Hematopoietic multipotent progenitor cell treated with erythropoietin and hydrocortisone succinate and interleukin-3 and kit ligand, for 8 days (in vitro differentiated cells): ENCODE measurements at regions not wholly inside any gene's neighbourhood (a gene's known extent, or its start where the extent isn't known, plus 50 kb on each side); places are given as distances from the start of the nearest gene placed in this dataset.
"Not testable (repeated sequence)": the region's sequence is repeated elsewhere in the genome, so short reads cannot be mapped to it uniquely, and the experiment has no call there.

Source experiments
- DNase-seq: peaks from one replicate; pipeline ENCODE4 v3.0.0-alpha.2; 2015

DNA sequence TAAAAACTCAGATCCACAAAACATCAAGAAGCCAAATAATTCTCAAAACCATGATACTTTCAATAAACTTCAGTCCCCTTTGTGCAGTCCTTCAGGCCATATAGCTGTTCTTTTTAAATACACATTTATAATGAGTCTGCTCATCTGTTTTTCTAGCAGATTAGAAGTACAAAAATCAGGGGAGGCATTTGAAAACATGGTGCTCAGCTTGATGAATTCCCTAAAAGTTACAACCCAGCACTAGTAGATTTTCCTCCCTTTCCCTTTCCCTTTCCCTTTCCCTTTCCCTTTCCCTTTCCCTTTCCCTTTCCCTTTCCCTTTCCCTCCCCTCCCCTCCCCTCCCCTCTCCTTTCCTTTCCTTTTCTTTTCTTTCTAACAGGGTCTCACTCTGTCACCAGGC, 884.6 kb upstream of the AMELY start:
- no peak for DNase-seq

DNA sequence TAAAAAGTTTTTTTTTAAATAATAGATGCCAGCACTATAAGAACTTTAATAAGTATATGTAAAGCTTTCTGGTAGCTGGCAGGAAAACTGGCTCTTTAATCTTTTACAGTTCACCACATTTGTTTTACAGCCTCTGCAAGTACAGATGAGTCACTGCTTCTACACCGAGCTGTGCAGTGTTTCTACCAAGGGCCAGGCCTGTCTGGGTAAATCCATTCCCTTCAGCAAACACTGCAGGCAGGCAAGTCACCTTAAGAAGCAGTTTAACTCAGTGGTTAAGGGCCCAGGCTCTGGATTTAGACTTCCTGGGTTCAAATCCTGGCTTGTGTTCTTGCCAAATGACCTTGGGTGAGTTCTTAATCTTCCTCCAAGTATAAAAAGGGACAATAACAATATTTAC, 882.9 kb upstream of the AMELY start:
- DNase-seq = no peak

DNA sequence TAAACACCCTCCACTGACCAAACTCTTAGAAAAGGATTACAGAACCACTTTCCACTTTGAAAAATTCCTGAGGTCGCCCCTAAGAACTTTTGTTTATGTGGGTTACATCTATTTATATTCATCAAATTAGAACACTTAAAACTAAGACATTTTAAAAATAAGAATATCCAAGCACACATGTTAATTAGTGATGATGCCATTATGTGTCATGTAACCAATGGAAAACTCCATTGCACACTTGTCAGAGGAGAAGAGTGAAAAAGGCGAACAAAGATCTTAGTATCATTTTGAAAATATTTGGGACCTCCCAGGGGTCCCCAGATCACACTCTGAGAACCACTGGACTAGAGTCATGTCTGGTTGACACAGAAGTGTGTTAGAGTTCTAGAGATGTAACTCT, 882.4 kb upstream of the AMELY start:
- no peak for DNase-seq

DNA sequence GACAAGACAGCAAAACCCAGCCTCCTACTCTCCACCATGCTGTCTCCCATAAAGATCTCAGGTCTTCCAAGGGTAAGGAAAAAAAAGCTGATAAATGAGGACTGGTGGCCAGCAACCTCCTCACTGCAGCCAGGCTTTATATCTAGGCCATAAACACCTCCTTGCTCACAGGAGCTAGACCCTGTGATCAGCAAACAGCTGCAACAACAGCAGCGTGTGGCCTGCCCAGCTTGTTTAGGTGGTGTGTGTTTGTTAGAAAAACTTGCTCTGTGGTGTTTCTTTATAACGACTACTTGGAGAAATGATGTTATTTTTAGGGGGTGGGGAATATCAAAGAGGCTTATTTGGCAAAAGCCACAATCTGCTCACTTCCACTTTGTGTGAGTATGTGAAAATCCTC, 880.9 kb upstream of the AMELY start:
- DNase-seq = no peak

DNA sequence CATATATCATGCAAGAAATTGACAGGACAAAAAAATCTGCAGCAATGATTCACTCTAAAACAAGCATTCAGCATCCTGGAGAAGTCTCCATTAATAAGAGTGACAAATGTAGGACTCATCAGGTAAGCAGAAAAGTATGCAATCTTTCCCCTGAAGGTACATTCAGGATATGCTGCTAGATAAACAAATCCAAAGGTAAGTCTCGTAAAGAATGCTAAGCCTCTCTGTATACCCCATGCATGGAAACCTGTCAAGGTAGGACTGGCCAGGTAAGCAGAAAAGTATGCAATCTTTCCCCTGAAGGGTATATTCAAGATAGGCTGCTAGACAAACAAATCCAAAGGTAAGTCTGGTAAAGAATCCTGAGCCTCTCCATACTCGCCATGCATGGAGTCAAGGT, 869.9 kb upstream of the AMELY start:
- DNase-seq = no peak

DNA sequence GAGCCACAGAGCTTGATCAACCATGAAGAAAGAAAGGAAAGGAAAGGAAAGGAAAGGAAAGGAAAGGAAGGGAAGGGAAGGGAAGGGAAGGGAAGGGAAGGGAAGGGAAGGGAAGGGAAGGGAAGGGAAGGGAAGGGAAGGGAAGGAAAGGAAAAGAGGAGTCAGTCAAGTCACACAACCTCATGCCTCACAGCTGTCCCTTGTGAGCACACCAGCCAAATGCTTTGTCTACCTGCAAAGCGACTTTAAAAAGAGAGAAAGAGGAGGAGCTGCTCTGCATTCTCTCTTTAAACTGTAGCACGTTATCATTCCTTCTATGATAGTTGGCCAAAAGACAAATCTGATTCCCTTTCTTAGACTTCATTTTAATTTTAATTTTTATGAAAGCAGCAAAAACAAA, 863.9 kb upstream of the AMELY start:
- DNase-seq = not testable (repeated sequence)

DNA sequence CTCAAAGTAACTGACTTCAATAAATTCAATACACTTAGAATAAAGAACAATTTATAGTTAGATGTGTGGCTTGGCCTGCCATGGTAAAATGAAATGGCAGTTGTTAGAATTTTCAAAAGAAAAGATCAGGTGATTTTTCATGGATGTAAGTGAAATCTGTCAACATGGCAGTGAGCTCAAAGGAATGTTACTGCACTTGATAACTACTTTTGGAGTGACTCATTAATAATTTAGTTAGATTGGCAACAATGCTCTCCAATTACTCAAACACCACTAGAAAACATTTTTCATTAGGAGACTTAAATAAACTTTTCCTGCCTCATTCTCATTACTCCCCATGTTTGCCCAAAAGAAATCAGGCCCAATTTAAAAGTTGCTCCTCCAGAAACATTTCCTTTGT, 860.2 kb upstream of the AMELY start:
- no peak for DNase-seq

DNA sequence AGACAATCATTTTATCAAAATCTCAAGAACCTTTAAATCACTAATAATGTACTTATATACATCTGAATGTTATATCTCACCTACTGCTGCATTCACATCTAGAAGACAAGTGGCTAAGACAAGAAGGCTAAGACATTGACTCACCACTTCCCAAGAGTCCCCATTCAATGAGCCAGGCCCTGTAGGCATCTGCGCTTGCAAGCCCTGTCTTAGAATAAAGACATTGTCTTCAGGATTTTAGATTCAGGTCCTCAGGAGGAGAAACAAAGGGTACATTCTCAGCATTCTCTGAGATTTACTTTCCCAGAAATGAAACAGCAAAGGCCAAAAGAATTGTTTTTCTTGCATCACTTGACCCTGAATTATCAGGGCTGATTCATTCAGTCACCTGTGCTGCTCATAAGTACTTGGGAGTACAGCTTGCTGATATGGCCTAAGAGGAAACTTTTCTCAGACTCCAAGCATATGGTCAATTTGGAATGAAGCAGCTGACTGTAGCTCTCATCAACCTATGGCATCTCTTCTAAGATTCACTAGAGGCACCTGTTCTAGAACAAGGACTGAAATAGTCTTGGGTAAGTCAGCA, 858.3 kb upstream of the AMELY start:
- DNase-seq = no peak

DNA sequence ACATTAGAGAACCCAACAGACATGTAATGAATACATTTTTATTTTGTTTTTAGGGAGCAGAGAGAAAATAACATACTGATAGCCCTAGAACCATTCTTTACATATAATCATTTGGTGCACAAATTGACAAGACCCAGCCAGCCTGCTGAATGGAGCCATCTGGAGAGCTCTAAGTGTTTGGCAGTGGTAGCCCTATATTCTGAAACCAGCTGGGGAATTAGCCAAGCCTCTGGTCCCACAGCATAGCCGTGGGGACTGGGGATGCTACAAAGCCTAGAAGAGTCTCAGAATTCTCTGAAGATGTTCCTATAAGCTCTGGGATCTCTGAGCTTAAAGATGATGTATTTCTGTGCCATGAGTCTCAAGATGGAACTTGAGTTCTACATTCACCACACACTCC, 857.3 kb upstream of the AMELY start:
- DNase-seq = no peak

DNA sequence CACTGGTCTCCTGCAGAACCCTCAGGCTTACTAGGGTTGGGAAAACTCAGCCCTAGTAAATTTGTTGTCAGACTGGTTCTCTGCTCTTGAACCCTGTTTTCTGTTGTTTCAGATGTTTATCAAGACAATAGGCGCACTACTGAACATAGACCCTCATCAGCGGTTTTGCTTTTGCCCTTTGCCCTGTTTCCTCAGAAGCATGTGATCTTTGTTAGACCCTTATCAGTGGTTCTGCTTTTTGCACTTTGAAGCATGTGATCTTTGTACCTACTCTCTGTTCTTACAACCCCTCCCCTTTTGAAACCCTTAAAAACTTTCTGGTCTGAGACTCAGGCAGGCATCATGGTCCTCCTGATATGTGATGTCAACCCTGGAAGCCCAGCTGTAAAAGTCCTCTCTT, 842.2 kb upstream of the AMELY start:
- DNase-seq = no peak

DNA sequence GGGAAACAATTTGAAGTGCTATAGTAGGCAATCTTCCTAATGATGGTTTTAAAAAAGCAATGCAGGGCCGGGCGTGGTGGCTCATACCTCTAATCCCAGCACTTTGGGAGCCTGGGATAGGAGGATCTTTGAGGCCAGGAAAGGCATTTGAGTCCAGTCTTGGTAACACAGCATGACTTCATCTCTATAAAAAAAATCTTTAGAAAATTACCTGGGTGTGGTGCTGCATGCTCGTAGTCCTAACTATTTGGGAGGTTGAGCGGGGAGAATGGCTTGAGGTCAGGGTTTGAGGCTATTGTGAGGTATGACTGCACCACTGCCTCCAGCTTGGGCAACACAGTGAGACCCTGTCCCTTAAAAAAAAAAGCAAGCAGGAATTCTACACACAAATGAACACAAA, 835.2 kb upstream of the AMELY start:
- DNase-seq = no peak

DNA sequence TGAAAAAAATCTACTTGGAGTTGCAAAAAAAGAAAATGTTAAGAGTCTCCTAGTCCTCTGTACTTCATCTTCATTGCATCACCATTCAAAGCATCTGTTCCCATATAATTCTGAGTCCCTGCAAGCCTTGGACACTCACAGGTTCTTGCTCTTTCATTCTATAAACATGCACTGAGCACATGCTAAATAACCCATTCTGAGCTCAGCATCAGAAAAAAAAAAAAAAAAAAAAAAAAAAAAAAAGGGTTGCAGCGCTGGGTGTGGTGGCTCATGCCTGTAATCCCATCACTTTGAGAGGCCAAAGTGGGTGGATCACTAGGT, 834.0 kb upstream of the AMELY start:
- no peak for DNase-seq

DNA sequence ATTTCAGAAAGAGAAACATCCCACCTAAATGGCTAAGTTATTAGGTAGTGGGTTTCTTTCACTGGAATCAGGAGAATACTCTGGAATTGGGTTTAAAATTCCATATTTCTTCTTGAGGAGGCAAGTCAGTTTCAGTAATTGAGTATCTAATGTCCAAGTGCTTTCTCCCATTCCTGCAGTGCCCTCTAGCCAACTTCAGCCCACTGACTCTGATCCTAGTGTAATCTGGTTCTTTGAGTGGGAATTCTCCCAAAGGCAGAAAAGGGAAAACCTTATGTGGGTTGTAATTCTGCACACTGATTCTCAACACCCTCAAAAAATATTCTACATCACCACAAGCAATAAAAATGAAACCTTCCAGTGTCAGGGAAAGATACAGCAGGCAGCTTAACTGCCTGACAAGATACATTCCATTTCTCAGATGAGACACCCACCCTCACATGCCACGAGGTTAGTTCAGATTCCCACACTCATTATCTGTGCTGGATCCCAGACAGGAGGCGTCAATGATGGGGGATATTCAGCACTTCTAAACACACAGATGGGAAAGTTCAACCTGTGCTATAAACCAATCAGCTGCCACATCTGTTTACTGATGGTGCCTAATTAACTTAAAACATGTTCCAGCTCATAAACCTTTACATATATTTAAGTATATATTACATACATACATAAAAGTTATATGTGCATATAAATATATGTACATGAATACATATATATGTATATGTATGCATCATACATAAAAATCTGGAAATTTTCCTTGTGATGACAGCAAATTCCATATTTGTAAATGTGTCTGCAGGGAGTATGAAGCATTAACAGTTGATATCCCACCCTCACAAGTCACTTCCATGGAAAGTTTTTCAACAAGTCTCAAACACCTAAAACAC, 833.4 kb upstream of the AMELY start:
- DNase-seq = no peak

DNA sequence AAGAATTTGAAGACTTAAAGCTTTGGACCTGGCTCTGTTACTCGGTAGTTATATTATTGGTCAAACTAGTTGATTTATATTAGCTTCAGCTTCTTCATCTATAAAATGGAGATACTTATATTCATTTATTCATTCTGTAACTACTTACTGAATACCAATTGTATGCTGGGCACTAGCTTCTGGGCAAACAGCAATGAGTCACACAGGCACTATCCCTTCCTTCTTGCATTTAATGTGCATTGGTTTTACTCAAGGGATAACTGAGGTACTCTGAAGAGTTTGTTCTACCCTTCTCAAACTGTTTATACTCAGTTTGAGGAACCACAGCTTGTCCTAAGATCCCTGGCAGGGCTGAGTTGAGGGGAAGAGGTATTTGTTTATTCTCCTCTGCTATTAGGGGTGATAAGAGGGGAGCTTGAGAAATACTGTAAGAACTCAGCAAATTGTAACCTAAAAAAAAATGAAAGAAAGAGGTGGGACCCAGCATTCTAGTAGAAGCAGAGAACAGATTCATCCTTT, 825.4 kb upstream of the AMELY start:
- DNase-seq = no peak

DNA sequence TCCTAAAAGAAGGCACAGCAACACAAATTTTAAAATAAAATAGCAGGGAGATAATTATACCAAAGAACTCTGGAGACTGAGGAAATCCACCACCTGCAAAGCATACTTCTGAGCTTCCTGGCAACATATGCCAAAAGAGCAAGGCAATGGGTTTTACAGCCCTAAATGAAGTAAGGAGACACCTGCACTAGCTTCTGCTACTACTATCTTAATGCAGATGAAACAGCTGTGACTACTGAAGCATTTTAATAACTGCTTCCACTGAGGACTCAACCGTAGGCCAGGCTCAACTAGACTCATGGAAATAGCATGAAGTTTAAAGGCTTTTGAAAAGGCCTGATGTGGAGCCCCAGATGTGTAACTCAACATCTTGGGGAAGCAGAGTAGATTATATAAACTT, 820.1 kb upstream of the AMELY start:
- DNase-seq = no peak

DNA sequence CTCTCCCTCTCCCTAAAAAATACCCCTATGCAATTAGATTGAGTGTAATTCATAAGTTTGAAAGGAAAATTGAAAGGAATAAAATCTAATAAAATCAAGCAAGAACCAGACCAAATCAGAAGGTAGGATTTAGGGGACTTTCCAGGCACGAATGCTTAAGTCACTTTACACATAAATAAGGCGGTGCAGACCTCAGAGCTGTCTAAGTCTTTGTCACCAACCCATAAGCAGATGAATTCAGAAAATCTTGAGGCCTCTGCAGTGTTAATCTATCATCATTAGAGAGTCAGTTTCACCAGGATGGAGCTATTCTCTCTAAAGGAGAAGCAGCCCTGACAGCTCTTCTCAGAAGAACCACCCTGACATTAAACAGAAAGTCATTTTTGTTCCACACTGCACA, 819.1 kb upstream of the AMELY start:
- no peak for DNase-seq

DNA sequence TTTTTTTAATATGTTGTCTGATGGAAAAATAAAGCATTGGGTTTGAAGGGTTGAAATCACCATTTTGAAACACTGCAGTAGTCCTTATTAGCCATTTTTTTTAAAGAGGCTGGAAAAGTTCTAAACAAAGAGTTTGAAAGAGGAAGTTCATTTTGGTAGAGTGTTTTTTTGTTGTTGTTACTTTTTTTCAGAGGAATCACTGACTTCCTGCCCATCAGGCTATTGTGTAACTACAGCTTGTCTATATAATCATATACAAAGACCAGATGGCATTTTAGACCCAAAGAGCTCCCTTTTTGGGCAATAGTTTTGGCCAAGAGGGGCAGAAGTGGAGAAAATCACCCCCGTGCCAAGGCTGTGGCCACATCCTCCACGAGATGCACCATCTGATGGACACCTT, 818.5 kb upstream of the AMELY start:
- DNase-seq = no peak

DNA sequence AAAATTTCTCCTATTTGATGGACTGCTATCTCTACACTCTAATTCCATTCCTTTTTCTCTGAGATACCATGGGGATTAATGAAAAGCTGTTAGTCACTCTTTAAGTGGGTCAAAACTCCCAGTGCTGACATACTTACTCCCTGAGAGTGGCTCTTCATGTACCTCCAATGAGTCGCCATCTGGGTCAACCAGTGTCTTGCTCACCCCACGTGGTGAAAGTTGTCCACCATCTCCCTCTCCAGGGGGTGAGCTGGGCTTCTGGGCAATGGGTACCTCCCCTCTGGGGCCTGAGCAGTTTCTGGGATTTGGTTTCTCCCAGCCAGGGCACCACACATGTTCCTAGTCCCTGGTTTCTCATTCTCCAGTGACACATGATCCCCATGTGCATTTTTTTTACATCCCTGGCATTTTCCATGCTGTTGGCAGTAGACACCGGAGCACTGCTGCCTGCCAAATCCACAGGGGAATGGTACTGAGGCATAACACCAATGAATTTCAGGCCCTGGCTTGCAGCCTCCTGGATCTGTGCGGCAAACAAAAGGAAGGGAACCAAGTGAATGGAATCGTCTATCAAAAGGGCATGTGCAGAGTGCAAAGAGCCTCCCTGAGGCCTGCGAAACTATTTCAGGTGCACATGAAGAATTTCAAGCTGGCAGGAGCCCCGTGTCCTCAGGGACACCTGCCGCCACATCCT, 817.9 kb upstream of the AMELY start:
- no peak for DNase-seq

DNA sequence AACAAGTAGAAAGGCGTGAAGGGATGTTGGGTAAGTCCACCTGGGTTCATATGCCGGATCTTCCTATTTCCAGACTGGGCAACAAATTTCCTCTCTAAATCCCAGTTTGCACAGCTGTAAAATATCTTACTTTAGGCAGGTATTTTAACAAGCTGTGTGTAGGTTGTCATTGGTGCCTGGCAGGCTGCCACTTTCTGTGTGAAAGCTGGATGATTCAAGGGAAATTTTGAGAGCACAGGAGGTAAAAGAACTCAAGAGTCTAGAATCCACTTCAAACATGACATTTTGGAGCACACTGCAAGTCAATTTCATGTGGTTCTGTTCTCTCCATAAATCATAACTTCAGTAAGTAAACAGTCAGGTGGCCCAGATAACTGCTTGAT, 817.4 kb upstream of the AMELY start:
- no peak for DNase-seq

DNA sequence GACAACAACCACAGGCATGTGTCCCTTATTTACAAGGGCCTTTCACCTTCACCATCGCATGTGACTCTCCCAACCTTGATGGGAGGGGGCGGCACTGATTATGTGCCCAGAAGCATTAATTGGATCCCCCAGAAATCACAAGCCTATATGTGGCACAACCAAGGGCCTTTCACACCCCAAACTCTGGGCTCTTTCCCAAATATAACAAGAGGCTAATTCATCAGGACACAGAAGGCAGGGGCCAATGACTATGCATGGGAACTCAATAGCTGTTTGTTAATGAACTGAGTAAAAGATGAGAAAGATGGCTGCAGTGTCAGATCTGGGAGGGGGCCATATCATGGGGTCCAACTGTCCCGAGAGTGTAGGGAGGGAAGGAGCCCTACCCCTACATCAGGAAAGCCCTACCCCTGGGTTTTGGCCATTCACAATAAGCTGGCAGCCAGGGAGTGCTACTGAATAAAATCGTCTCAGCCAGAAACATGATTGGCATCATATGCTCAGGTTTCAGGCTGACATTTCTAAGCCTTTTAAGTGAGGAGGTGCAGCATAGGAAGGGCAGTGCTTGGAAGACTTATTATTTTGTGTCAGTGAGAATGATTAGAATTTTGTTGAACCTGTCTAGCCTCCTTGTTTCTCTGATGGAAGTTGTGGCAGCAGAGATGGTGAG, 814.4 kb upstream of the AMELY start:
- DNase-seq = no peak

DNA sequence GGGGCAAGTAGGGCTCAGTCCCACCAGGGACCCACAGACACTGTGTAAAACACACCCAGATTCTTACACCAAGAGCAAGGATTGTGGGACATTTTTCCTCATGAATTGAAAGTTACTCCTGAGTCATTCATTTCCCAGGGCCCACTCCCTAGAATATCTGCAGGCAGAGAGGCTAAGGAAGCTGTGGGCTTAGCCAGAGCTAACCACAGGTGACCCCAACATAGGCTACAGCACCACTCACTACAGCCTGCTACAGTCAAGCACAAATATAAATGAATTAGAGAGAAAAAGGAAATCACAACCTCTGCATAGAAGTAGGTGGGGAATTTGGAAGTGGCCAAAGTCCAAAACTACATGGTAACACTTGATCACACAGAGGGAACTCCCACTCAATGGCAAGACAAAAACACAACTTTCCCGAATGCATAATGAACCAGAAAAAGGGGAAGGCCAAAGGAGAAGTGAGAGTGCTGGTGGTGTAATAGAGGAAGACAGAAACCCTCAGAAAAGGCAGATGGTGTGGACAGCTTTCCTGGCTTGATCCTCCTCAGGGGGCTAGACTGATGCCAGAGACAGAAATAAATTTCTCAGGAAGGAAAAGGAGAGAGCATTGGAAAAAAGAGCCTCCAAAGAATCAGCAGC, 812.6 kb upstream of the AMELY start:
- DNase-seq = no peak

DNA sequence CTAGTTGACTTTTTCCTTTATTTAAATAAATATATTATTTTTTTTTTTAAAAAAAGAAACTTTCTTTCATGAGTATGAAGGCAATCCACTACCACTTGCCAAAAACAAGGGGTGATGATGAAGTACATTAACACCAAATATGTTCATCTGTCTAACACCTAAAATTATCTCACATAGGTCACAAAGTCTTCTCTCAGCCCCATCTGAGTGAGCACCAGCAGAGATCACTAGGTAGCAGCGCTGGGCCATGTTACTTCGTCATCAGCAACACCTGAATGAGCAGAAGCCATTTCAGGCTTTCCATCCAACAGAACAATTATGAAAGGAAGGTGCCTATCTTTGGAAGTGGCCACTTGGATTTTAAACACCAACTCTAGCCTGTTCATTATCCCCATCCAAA, 811.6 kb upstream of the AMELY start:
- DNase-seq = no peak

DNA sequence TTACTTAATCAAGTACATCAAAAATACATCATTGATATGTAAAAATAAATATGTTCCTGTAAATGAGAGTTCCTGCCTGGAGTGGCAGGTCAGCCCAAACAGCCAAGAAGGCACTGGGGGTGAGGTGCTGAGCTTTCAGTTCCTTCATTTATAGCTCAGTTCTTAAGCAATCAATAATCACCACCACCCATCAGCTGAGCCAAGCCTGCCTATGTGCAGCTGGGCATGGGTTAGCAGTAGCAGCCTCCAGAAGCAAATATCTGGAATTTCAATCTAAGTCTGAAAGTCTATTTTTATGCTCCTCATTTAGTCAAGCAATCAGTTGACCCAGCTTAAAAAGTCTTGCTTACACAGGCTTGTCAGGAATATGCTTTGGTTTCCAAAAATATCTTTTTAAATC, 811.0 kb upstream of the AMELY start:
- no peak for DNase-seq
